ENCODE measurements at regions not wholly inside any gene's neighbourhood (a gene's known extent, or its start where the extent isn't known, plus 50 kb on each side); places are given as distances from the start of the nearest gene placed in this dataset.

- Histone ChIP-seq H3K27ac (ENCODE audit: insufficient read depth, low read depth, low read length) (no peak overlapping the region), H3K9me1 (replicated peaks; ENCODE audit: control insufficient read depth, extremely low read depth, insufficient read depth, low read length) (no peaks in the 10 kb centered on the region), H3K4me3 (replicated peaks in 1 of 3; ENCODE audit: insufficient read depth in 1 of 3, low read depth in 1 of 3, low read length in 3 of 3) (no peak overlapping the region), H3K27me3 (ENCODE audit: control insufficient read depth in 2 of 2, insufficient read depth in 2 of 2, low read length in 2 of 2) (no peaks in the 10 kb centered on the region), H3K9ac (replicated peaks; ENCODE audit: extremely low read depth, insufficient read depth, low read length) (no peak overlapping the region), H3K4me2 (ENCODE audit: insufficient read depth, low read length) (no peak overlapping the region), H3K79me2 (ENCODE audit: control insufficient read depth, insufficient read depth, low read length) (no peaks in the 10 kb centered on the region), H3K36me3 (ENCODE audit: control insufficient read depth in 2 of 2, extremely low read depth in 1 of 2, insufficient read depth in 2 of 2, low read length in 2 of 2) (no peaks in the 10 kb centered on the region), H2AFZ (ENCODE audit: low read depth, low read length) (no peak overlapping the region), H4K20me1 (replicated peaks; ENCODE audit: control insufficient read depth, extremely low read depth, insufficient read depth, low read length) (no peaks in the 10 kb centered on the region), H3K4me1 (ENCODE audit: control insufficient read depth, extremely low read depth, insufficient read depth, low read length) (no peaks in the 10 kb centered on the region), H3K9me3 (replicated peaks; ENCODE audit: control insufficient read depth, insufficient read depth, low read length) (no peaks in the 10 kb centered on the region)
- FAIRE-seq (no peak), DNase-seq (ENCODE audit: low read depth, low spot score) (no peak)
- ChIA-PET POLR2A (no interaction called here), CTCF (no interaction called here)
- intact Hi-C loops (cut with micrococcal nuclease) = no loop called here
- TF ChIP-seq JUN (IDR thresholded peaks at IDR 0.05; ENCODE audit: borderline replicate concordance, insufficient read depth, insufficient read length, low read depth) (no peak), POLR2A (IDR thresholded peaks at IDR 0.05; ENCODE audit: low read depth, low read length) (no peak), FOS (IDR thresholded peaks at IDR 0.05; ENCODE audit: borderline replicate concordance, insufficient read depth, low read length) (no peak), EZH2 (IDR thresholded peaks at IDR 0.05; ENCODE audit: borderline replicate concordance, low read depth, low read length, severe bottlenecking) (no peak), MAX (IDR thresholded peaks at IDR 0.05; ENCODE audit: insufficient read depth, insufficient read length) (no peak), CTCF (IDR thresholded peaks at IDR 0.05; ENCODE audit: extremely low read depth in 1 of 2, insufficient read depth in 1 of 2, low read depth in 1 of 2, low read length in 2 of 2) (no peak), POLR2AphosphoS5 (IDR thresholded peaks at IDR 0.05; ENCODE audit: insufficient read depth, low read depth, low read length) (no peak), GATA2 (IDR thresholded peaks at IDR 0.05; ENCODE audit: insufficient read depth, insufficient read length, low read depth, low read length) (no peak), MYC (IDR thresholded peaks at IDR 0.05; ENCODE audit: low read depth, low read length) (no peak)
- no TSS peak for BruUV-seq (replicated peaks)
- dilution Hi-C loops (cut with MboI; ENCODE audit: extremely low pct_ligation_motif_present, low sequenced_read_pairs) = no loop called here
These were observed 364.2 kb downstream of the SFMBT2 start for GRCh38 chr10:7046615-7047014.
